Endodermal cell (in vitro differentiated cells): ENCODE measurements at regions not wholly inside any gene's neighbourhood (a gene's known extent, or its start where the extent isn't known, plus 50 kb on each side); places are given as distances from the start of the nearest gene placed in this dataset.

Source experiments
- DNase-seq: peaks from one replicate; pipeline ENCODE4 v3.0.0-alpha.2; 2017
- H3K27ac ChIP-seq: 2 replicates; pipeline ENCODE4 v1.5.1; 2013; ENCODE audit warnings: mild to moderate bottlenecking, low read depth, low read length, moderate library complexity
- H3K27me3 ChIP-seq: 2 replicates; pipeline ENCODE4 v1.6.1; 2013; ENCODE audit warnings: mild to moderate bottlenecking, low read length, moderate library complexity; ENCODE audit not compliant: insufficient read depth, control insufficient read depth, poor library complexity, severe bottlenecking
- H3K36me3 ChIP-seq: 2 replicates; pipeline ENCODE4 v1.7.0; 2013; ENCODE audit warnings: mild to moderate bottlenecking, low read length, moderate library complexity; ENCODE audit not compliant: control insufficient read depth, insufficient read depth
- H3K4me1 ChIP-seq: one replicate; pipeline ENCODE4 v1.7.0; 2013; ENCODE audit warnings: low read length; ENCODE audit not compliant: control insufficient read depth, insufficient read depth
- H3K4me3 ChIP-seq: 2 replicates; pipeline ENCODE4 v1.5.1; 2013; ENCODE audit warnings: mild to moderate bottlenecking, low read length, moderate library complexity
- H3K9ac ChIP-seq: 2 replicates; pipeline ENCODE4 v1.6.1; 2013; ENCODE audit warnings: mild to moderate bottlenecking, low read length, moderate library complexity; ENCODE audit not compliant: poor library complexity, severe bottlenecking; ENCODE audit errors: extremely low read depth
- H3K9me3 ChIP-seq: 2 replicates; pipeline ENCODE4 v1.6.1; 2013; ENCODE audit warnings: mild to moderate bottlenecking, low read length, moderate library complexity; ENCODE audit not compliant: control insufficient read depth
- H3K27ac Mint-ChIP-seq: 2 replicates; pipeline ENCODE4 v1.8.0; 2020; ENCODE audit warnings: mixed read lengths
- H3K27me3 Mint-ChIP-seq: 2 replicates; pipeline ENCODE4 v1.8.0; 2021; ENCODE audit warnings: mild to moderate bottlenecking, mixed read lengths; ENCODE audit not compliant: insufficient read depth
- H3K36me3 Mint-ChIP-seq: 2 replicates; pipeline ENCODE4 v1.8.0; 2020; ENCODE audit warnings: low read depth, mixed read lengths
- H3K4me1 Mint-ChIP-seq: 2 replicates; pipeline ENCODE4 v1.8.0; 2020; ENCODE audit warnings: mixed read lengths
- H3K4me3 Mint-ChIP-seq: 2 replicates; pipeline ENCODE4 v1.8.0; 2020; ENCODE audit warnings: mild to moderate bottlenecking, moderate library complexity, mixed read lengths
- H3K9me3 Mint-ChIP-seq: 2 replicates; pipeline ENCODE4 v1.8.0; 2020; ENCODE audit warnings: mild to moderate bottlenecking, mixed read lengths
- CTCF ChIP-seq: fragments of 200-600 bp; sonication (generic); conservative IDR thresholded peaks from 2 replicates; pipeline ENCODE4 v1.5.0; 2021; ENCODE audit warnings: antibody characterized with exemption, mild to moderate bottlenecking
- WGBS, 2 experiments: methylation state at CpG; one replicate each; pipeline versions ENCODE4 v1.1.5 to v1.1.7; 2013; ENCODE audit warnings: missing lambda C conversion rate in 2 of 2, mixed read lengths in 1 of 2; ENCODE audit not compliant: insufficient coverage in 1 of 2, insufficient read length in 1 of 2; 5-methylcytosine and 5-hydroxymethylcytosine counted together

DNA sequence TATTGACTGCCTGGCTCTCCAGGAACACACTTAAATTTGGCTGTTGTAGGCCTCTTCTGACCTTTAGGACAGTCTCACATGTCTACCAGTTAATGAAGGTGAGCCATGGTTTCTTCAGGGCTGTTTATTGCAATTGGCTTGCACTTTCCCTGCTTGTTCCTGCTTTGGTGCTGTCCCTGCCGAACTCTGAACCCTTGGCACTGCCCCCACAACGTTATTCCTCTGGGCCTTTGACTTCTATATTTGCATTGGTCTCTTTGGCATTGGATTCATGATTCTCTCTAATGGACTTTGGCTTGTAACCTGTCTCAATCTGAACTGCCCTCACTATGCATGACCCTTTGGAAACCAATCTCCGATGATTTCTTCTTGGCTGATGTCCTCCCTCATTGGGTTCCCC is 299.4 kb downstream of the UTP18 start:
- Histone ChIP-seq H3K4me1 (no peaks in the 10 kb centered on the region), H3K27me3 (peaks cover 6% of the 10 kb centered on the region), H3K9ac (no peak overlapping the region), H3K4me3 (no peak overlapping the region), H3K27ac (no peak overlapping the region), H3K36me3 (no peaks in the 10 kb centered on the region), H3K9me3 (no peaks in the 10 kb centered on the region)
- no peak overlapping the region for H3K27ac Mint-ChIP-seq
- TF ChIP-seq CTCF = no peak
- 77 to 82% methylated on average over 2 to 3 of the region's 3 CpGs for WGBS, 2 experiments
- peaks cover 5% of the 10 kb centered on the region for H3K27me3 Mint-ChIP-seq
- no peak overlapping the region for H3K4me3 Mint-ChIP-seq
- H3K36me3 Mint-ChIP-seq = no peaks in the 10 kb centered on the region
- DNase-seq = no peak
- no peaks in the 10 kb centered on the region for H3K9me3 Mint-ChIP-seq
- H3K4me1 Mint-ChIP-seq = no peaks in the 10 kb centered on the region

GRCh38 chr17:51560398-51560797 is 300.1 kb downstream of the UTP18 start:
- no peaks in the 10 kb centered on the region for H3K9me3 Mint-ChIP-seq
- no peak overlapping the region for H3K4me3 Mint-ChIP-seq
- H3K4me1 ChIP-seq = no peaks in the 10 kb centered on the region
- no peaks in the 10 kb centered on the region for H3K9me3 ChIP-seq
- no peaks in the 10 kb centered on the region for H3K36me3 Mint-ChIP-seq
- H3K4me3 ChIP-seq = no peak overlapping the region
- DNase-seq = no peak
- no peak for TF ChIP-seq CTCF
- H3K9ac ChIP-seq = no peak overlapping the region
- peaks cover 11% of the 10 kb centered on the region for H3K27me3 ChIP-seq
- H3K27ac Mint-ChIP-seq = no peak overlapping the region
- peaks cover 9% of the 10 kb centered on the region for H3K27me3 Mint-ChIP-seq
- H3K4me1 Mint-ChIP-seq = no peaks in the 10 kb centered on the region
- H3K27ac ChIP-seq = no peak overlapping the region
- no peaks in the 10 kb centered on the region for H3K36me3 ChIP-seq

GRCh38 chr17:51563961-51564360 is 303.6 kb downstream of the UTP18 start:
- no peaks in the 10 kb centered on the region for H3K36me3 ChIP-seq
- H3K4me3 ChIP-seq = no peak overlapping the region
- no peaks in the 10 kb centered on the region for H3K4me1 ChIP-seq
- no peaks in the 10 kb centered on the region for H3K36me3 Mint-ChIP-seq
- peaks cover 11% of the 10 kb centered on the region for H3K27me3 ChIP-seq
- no peak overlapping the region for H3K27ac Mint-ChIP-seq
- no peak overlapping the region for H3K4me3 Mint-ChIP-seq
- no peak for TF ChIP-seq CTCF
- peaks cover 3% of the 10 kb centered on the region for H3K9me3 Mint-ChIP-seq
- no peaks in the 10 kb centered on the region for H3K9me3 ChIP-seq
- H3K9ac ChIP-seq = no peak overlapping the region
- no peak overlapping the region for H3K27ac ChIP-seq
- no peak for DNase-seq
- H3K4me1 Mint-ChIP-seq = no peaks in the 10 kb centered on the region
- WGBS, 2 experiments = 72 to 81% methylated on average over 3 of the region's 3 CpGs
- peaks cover 15% of the 10 kb centered on the region for H3K27me3 Mint-ChIP-seq
